ENCODE measurements at regions not wholly inside any gene's neighbourhood (a gene's known extent, or its start where the extent isn't known, plus 50 kb on each side); places are given as distances from the start of the nearest gene placed in this dataset.
"Not testable (repeated sequence)": the region's sequence is repeated elsewhere in the genome, so short reads cannot be mapped to it uniquely, and the experiment has no call there.

- DNase-seq (ENCODE audit: low read depth): no peak
- TF ChIP-seq CTCF (IDR thresholded peaks at IDR 0.05; ENCODE audit: insufficient read depth, low read depth, low read length): no peak
- H3K4me3 ChIP-seq (ENCODE audit: low read depth, low read length): no peak overlapping the region
These were observed 79.5 kb upstream of the CTDP1 start for GRCh38 chr18:79600141-79600540.

GRCh38 chr18:79600596-79600995 is 79.0 kb upstream of the CTDP1 start:
- DNase-seq (ENCODE audit: low read depth): no peak
- no peak for TF ChIP-seq CTCF (IDR thresholded peaks at IDR 0.05; ENCODE audit: insufficient read depth, low read depth, low read length)
- H3K4me3 ChIP-seq (ENCODE audit: low read depth, low read length): no peak overlapping the region

GRCh38 chr18:79601234-79601633 is 78.4 kb upstream of the CTDP1 start:
- H3K4me3 ChIP-seq (ENCODE audit: low read depth, low read length): no peak overlapping the region
- no peak for TF ChIP-seq CTCF (IDR thresholded peaks at IDR 0.05; ENCODE audit: insufficient read depth, low read depth, low read length)
- DNase-seq (ENCODE audit: low read depth): no peak

DNA sequence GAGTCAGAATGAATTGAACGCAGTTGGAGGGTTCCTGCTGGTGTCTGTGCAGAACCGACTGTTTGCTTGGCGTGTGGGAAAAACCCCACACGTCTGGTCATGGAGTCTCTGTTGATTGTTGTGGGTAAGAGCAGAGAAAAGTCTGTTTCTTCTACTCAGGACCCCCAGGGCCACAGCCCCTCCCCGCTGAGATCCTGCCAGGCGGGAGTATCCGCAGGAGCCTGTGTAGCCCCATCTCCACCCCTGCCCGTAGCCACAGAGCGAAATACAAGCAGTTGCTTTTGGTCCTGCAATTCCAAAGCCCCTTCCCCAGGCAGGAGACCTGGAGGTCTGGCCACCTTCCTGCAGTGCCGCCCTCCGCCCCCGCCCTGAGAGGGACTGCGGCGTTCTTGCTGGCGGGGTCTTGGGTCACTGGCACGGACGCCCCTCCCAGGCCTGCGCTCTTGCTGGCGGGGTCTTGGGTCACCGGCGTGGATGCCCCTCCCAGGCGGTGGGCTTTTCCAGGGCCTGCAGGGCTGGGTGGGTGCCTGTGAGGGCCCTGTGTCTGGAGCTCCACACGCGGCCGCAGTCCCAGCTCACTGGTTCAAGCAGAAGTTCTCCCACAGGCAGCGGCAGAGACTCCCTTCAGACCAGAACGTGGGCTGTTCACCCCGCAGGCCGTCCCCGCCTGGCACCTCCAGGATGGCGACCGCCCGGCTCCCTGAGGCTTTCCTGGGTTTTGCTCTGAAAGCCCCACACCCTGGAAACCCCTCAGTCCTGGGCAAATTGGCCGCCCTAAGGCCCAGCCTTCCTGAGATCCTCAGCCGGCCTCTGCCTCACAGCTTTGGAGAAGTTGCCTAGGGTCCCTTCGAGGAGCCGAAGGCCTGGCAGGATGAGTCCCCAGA is 76.0 kb upstream of the CTDP1 start:
- H3K4me3 ChIP-seq (ENCODE audit: low read depth, low read length): no peak overlapping the region
- no peak for TF ChIP-seq CTCF (IDR thresholded peaks at IDR 0.05; ENCODE audit: insufficient read depth, low read depth, low read length)
- no peak for DNase-seq (ENCODE audit: low read depth)

DNA sequence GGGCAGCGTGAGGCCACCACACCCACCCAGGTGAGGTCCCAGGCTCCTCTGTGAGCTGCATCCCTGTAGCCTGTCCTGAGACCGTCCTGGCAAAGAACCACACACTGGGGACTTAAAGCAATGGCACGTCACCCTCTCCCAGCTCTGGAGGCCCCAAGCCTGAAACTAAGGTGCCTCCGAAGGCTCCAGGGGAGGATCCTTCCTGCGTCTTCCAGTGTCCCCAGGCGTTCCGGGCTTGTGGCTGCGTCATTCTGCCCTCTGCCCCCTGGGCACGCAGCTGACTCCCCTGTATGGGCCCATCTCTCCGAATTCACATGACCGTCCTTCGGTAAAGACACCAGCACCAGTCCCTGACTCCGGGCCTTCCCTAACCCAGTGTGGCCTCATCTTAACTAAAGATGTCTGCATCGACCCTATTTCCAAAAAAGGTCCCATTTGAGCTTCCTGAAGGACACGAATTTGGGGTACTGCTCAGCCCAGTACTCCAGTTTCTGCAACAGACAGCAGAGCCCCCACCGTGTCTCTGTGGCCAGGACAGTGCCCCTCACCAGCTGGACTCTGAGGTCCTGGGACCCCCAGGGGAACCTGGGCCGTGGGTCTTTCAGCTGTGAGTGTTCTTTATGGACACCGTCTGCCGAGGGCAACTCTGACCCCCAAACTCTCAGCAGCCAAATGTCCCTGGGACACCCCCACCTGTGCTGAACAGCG is 75.2 kb upstream of the CTDP1 start:
- no peak for DNase-seq (ENCODE audit: low read depth)
- H3K4me3 ChIP-seq (ENCODE audit: low read depth, low read length): no peak overlapping the region
- TF ChIP-seq CTCF (IDR thresholded peaks at IDR 0.05; ENCODE audit: insufficient read depth, low read depth, low read length): no peak

GRCh38 chr18:79604913-79605880 is 74.4 kb upstream of the CTDP1 start:
- no peak for DNase-seq (ENCODE audit: low read depth)
- TF ChIP-seq CTCF (IDR thresholded peaks at IDR 0.05; ENCODE audit: insufficient read depth, low read depth, low read length): no peak
- H3K4me3 ChIP-seq (ENCODE audit: low read depth, low read length): no peak overlapping the region

GRCh38 chr18:79606071-79606470 is 73.5 kb upstream of the CTDP1 start:
- not testable (repeated sequence) for DNase-seq (ENCODE audit: low read depth)

More at GRCh38 chr18:79606071-79606470, 73.5 kb upstream of the CTDP1 start:
- H3K4me3 ChIP-seq (ENCODE audit: low read depth, low read length): not testable (repeated sequence)

All from fibroblast of villous mesenchyme (primary cell).